C4-2B (cell line): ENCODE measurements at regions not wholly inside any gene's neighbourhood (a gene's known extent, or its start where the extent isn't known, plus 50 kb on each side); places are given as distances from the start of the nearest gene placed in this dataset.
A peak's percentile ranks its signal among the peaks of the same experiment; 100 is the strongest.

ENCODE experiments used
- H3K27ac ChIP-seq: fragments of 450-650 bp; 2 replicates; pipeline ENCODE4 v1.5.1; 2017
- CTCF ChIP-seq: fragments of 450-650 bp; conservative IDR thresholded peaks from 2 replicates; pipeline ENCODE4 v1.5.1; 2017; ENCODE audit warnings: mild to moderate bottlenecking
- ZFX ChIP-seq: fragments of 450-650 bp; IDR thresholded peaks from 2 replicates; pipeline ENCODE4 v1.6.1; 2017

GRCh38 chr5:29982457-29982856, 1211.0 kb upstream of the CDH6 start:
- TF ChIP-seq ZFX (no peak), CTCF (no peak)
- H3K27ac ChIP-seq = no peak overlapping the region

GRCh38 chr5:29972597-29972996, 1220.9 kb upstream of the CDH6 start:
- no peak for TF ChIP-seq ZFX
- TF ChIP-seq CTCF = no peak
- H3K27ac ChIP-seq = no peak overlapping the region

GRCh38 chr5:29963956-29964355, 1229.5 kb upstream of the CDH6 start:
- TF ChIP-seq ZFX (no peak), CTCF (no peak)
- no peak overlapping the region for H3K27ac ChIP-seq

GRCh38 chr5:29960323-29960722, 1233.2 kb upstream of the CDH6 start:
- no peak for TF ChIP-seq ZFX
- peak overlapping the region; percentile 67 for H3K27ac ChIP-seq

- no peak overlapping the region for H3K27ac ChIP-seq
- TF ChIP-seq ZFX = no peak
- TF ChIP-seq CTCF = no peak
Observed at GRCh38 chr5:29950416-29951145, 1242.9 kb upstream of the CDH6 start.

- no peak overlapping the region for H3K27ac ChIP-seq
- TF ChIP-seq CTCF (no peak), ZFX (no peak)
Observed at GRCh38 chr5:29949301-29949872, 1244.1 kb upstream of the CDH6 start.

- no peak overlapping the region for H3K27ac ChIP-seq
- no peak for TF ChIP-seq ZFX
- no peak for TF ChIP-seq CTCF
Observed at GRCh38 chr5:29944327-29944726, 1249.2 kb upstream of the CDH6 start.

- H3K27ac ChIP-seq = no peak overlapping the region
- TF ChIP-seq ZFX (no peak), CTCF (no peak)
Observed at GRCh38 chr5:29942089-29942488, 1251.4 kb upstream of the CDH6 start.
